ENCODE measurements at regions not wholly inside any gene's neighbourhood (a gene's known extent, or its start where the extent isn't known, plus 50 kb on each side); places are given as distances from the start of the nearest gene placed in this dataset.

DNA sequence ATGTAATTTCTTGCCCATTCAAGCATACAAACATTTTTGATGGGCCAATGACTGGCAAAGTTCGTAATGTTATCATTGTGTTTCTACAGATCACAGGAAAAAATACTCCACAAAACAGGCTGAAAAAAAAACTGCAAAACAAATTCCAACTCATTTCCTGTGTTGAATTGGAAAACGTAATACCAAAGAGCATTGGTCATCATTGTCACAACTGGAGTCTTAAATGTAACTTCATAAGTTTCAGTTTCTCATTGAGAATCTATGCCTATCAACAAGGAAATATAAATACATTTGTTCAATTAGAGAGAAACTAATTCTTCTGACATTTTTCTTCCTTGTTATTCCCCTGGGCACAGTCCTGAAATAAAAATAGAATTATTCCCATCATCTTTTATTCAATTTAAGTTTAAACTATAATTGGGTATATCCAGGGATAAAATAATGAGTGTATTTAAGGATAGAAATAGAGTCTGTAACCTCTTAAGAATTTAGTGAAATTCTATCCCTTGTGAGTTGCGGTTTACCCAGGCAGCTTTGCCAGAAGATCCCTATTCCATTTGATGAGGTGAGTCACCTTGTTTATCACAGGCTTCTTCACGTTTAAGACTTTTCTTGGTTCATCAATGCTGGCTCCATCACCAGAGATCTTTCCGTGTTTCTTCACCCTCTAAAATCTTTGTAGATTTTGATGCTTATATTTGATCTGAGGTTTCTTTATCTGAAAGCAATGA lies 112.7 kb upstream of the ITGA1 start:
- DNase-seq (ENCODE audit: low spot score) = peak; percentile 11

DNA sequence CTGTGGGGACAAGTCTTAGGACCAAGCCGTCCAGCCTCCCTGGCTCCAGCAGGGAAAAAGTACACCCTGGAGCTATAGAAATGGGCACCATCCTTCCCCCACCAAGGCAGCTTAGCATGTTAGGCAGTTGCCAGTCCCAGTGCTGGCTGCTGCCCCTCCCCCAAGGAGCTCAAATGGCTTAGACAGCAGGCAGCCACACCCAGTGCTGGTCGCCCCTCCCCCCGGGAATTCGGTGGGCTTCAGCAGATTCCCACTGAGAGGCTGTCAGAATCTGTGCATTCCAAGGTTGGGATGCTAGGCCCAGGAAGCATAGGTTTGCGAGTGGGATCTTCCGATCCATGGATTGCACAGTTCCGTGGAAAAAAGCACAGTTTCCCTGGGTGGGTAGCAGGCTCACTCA lies 105.2 kb upstream of the ITGA1 start:
- no peak for DNase-seq (ENCODE audit: low spot score)

DNA sequence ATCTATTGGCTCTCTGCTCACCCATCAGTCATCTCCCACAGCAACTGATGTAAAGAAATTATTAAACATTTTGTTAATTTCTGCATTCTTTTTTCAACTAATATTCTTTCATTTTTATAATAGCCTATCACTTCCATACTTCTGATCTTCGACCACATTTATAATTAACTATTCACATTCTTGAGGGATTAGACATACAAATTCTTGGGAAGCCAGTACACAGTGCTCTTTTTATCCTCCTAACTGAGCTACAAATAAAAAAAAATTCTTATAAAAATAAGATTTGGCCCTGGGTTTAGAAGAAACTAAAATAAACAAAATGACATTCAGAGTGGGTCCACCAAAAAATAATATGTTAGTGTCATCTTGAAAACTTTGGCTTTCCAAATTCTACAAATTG lies 103.7 kb upstream of the ITGA1 start:
- DNase-seq (ENCODE audit: low spot score) = no peak

GRCh38 chr5:52685566-52685965 lies 102.2 kb upstream of the ITGA1 start:
- DNase-seq (ENCODE audit: low spot score) = no peak

DNA sequence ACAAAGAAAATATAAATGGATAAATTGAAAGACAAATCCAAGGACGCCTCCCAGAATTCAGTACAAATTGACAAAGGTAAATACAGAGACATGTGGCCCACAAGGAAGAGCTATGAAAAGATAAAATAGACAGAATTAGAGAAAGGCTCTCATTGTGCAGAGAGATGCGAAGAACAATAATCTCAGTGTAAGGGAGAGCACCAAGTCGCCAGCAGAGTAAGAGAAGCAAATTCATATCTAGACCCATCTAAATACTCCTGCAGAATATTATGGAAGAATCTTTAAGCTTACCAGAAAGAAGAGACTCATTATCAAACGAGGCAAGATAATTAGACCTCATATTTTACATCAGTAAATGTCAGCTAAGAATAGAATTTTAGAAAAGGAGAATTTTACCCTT lies 101.7 kb upstream of the ITGA1 start:
- DNase-seq (ENCODE audit: low spot score) = no peak

DNA sequence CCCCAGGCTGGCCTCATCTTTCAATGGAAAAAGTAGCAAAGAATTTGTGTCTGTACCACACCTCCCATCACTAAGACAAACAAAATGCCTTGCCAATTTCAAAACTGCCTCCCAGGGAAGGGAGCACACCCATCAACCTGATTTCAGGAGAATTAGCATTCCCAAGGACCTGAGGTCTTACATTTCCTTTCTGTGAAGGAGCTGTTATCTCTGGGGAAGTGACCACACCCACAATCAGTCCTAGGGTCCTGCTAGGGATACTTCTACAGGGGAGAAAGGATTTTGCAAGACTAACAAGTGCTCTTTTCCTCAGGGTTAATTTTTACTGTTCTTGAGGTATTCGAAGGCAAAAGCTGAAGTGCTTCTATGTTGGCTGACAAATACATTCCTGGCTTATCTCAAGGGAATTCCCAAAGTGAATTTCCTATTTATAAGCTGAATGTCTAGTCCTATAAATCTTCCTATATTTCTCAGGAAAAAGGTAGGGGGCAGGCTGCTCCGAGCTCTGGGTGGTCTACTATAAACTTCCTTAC lies 97.4 kb upstream of the ITGA1 start:
- no peak for DNase-seq (ENCODE audit: low spot score)

DNA sequence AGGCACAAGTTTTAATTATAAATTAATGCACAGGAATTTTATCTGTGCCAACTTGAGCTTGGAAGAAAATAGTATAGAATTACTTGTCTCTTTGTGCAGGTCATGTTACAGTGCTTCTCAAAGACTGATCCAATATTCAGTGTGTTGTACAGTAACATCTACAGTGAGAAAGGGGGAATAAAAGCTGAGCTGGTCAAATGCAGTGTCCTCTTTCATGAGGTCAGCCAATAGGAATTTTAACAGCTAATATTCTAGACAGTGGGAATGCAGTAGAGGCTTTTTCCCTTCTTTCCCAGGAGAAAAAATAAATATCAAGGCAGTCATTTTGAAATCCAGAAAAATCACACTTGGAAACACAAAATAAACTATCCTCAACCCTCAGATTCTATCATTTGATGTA lies 95.7 kb upstream of the ITGA1 start:
- DNase-seq (ENCODE audit: low spot score) = peak; percentile 5

DNA sequence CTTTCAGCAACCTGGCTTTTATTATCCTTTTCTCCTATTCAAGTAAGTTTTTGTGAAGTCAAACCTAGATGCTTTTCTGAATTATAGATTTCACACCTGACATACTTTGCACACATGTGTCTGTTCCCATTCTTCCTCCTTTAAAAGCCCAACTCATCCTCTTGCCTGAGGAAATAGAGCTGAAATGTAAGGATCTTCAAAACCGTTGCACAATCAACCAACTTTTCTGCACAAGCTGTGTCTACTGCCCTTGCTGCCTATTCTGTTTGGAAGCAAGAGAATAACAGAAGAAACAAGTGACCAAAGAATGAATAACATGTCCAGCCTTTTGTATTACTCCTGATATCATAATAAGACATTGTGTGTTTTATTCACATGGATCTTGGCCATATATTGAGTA lies 95.1 kb upstream of the ITGA1 start:
- DNase-seq (ENCODE audit: low spot score) = no peak

DNA sequence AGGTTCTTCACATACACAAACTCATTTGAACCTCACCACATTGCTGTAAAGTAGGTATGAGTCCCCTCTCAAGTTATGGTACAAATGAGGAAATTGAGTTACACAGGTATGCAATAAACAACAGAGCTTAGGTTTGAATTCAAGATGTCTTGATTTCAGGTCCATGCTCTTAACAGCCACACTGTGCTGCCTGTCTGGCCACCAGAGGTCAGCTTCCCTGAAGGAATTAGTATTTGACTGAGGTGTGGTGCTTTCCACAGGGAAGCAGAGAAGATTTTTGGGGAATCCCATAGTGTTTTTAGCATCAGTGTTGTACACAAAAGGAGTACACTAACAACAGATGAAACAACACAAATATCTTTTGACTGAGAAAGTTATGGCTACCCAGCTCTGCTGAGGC lies 94.4 kb upstream of the ITGA1 start:
- DNase-seq (ENCODE audit: low spot score) = peak; percentile 52

GRCh38 chr5:52693836-52694235 lies 93.9 kb upstream of the ITGA1 start:
- no peak for DNase-seq (ENCODE audit: low spot score)

DNA sequence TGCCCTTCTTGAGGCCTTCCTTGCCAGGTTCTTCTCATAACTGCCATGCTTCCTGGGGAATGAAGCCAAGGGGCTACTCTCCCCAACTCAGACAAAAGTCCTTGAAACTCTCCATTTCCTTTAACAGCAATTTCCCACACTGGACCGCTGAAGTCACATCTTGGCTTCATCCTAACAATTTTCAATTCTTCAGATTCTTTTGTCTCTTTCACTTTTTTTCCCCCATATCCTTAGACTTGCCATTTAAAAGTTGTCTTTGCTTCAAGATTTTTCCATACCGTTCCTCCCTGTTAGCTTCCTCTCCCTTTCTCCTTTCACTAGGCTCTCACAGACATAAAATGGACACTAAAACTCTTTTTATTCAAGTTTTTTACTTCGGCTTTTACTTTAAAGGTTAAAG lies 93.1 kb upstream of the ITGA1 start:
- no peak for DNase-seq (ENCODE audit: low spot score)

GRCh38 chr5:52702877-52703276 lies 84.8 kb upstream of the ITGA1 start:
- no peak for DNase-seq (ENCODE audit: low spot score)

GRCh38 chr5:52703321-52703720 lies 84.4 kb upstream of the ITGA1 start:
- DNase-seq (ENCODE audit: low spot score) = no peak

GRCh38 chr5:52705720-52706119 lies 82.0 kb upstream of the ITGA1 start:
- DNase-seq (ENCODE audit: low spot score) = no peak

GRCh38 chr5:52706775-52707174 lies 80.9 kb upstream of the ITGA1 start:
- DNase-seq (ENCODE audit: low spot score) = no peak

GRCh38 chr5:52707616-52708015 lies 80.1 kb upstream of the ITGA1 start:
- DNase-seq (ENCODE audit: low spot score) = no peak

GRCh38 chr5:52708463-52708862 lies 79.3 kb upstream of the ITGA1 start:
- no peak for DNase-seq (ENCODE audit: low spot score)

DNA sequence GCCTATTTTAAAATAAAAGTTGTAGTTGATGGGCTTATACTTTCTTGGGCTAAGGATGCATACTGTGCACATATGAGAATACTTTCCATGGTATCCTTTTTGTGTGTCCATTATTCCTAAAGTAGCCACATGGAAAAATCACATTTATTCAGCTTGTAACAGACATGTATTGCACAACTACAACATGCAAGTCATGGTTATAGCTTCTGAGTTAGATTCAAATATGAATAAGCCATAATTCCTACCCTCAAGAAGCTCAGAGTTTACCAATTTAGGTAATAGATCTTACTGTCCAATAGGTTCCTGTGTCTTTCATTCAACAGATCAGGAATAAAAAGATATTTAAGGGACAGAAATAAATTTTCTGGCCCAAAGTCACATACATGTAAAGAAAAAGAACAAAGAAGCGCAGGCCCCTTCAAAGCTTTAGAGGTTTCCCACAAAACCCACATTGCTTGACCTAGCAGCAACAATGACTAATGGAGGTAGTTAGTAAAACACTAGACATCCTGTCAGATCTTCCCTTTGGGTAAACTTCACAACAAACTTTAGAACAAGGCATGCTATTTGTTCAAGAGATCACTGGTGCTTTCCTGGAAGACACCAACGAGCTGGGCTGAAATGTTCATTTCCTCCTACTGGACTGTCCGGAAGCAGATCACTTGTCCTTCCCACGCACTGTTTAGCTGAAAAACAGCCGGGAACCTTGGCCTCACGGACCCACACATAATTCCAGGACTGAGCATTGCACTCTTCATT lies 78.4 kb upstream of the ITGA1 start:
- no peak for DNase-seq (ENCODE audit: low spot score)

DNA sequence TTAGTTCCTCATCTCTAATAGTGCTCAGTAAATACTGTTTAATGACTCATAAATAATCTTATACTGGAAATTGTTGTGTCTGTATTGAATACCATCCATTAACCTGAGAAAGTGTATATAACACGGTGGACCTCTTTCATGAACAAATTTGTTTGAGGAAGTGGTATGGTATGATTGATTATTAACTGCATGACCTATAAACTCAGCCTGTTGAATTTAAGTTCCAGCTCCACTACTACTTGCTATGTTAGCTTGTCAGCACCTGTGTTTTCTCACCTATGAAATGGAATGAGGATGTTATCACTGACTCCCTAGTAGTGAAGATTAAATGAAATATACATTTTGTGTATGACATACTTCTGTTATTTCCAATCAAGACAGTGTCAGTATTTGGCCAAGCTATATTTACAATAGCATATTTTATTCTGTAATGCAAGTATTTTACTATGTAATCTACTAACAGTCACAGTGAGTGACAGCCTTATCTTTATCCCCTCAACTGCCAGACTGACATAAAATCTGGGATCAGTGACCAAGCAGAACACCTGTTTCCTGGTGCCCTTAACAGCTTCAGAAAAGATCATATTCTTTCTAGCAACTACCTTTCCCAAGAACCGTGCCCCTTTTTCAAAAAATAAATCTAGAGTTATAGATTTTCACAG lies 77.3 kb upstream of the ITGA1 start:
- DNase-seq (ENCODE audit: low spot score) = no peak

DNA sequence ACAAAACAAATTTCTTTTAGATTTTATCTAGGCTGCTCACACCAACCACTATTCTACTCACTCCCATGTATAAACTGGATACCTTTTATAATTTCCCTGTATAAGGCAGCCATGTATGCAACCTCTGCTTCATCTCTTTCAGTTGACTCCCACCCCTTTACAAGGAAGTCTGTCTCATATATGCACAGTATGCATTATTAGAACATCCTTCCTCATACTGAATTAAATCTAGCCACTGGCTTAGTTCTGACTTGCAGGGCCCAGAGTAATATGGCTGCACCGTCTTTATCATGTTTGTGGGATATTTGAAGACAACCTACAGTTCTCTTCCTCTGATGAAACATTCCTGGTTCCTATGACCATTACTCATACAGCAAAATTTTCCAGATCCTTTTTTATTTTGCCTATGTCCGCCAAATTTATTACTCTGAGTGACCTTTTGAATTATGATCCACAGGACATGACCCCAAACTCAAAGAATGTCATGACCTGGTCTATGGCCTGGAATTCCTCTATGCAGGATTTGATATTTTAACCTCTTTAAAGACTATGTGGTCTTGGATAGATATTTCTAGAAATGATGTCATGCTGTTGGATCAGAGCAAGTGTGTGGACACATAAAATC lies 76.6 kb upstream of the ITGA1 start:
- DNase-seq (ENCODE audit: low spot score) = no peak

GRCh38 chr5:52712354-52712753 lies 75.4 kb upstream of the ITGA1 start:
- no peak for DNase-seq (ENCODE audit: low spot score)

GRCh38 chr5:52725065-52725746 lies 62.5 kb upstream of the ITGA1 start:
- DNase-seq (ENCODE audit: low spot score) = no peak

Measured in RKO (cell line).